ENCODE measurements at regions not wholly inside any gene's neighbourhood (a gene's known extent, or its start where the extent isn't known, plus 50 kb on each side); places are given as distances from the start of the nearest gene placed in this dataset.

GRCh38 chr6:100269189-100269588, 195.5 kb downstream of the SIM1 start:
- DNase-seq (ENCODE audit: low read depth in 3 of 3, low spot score in 2 of 3): no peak

- DNase-seq (ENCODE audit: low read depth in 3 of 3, low spot score in 2 of 3): no peak
These were observed 196.4 kb downstream of the SIM1 start for GRCh38 chr6:100268326-100268725.

- DNase-seq (ENCODE audit: low read depth in 3 of 3, low spot score in 2 of 3): no peak
These were observed 197.0 kb downstream of the SIM1 start for GRCh38 chr6:100267721-100268123.

GRCh38 chr6:100266494-100267401, 198.0 kb downstream of the SIM1 start:
- no peak for DNase-seq (ENCODE audit: low read depth in 3 of 3, low spot score in 2 of 3)

- DNase-seq (ENCODE audit: low read depth in 3 of 3, low spot score in 2 of 3): no peak
These were observed 202.6 kb downstream of the SIM1 start for GRCh38 chr6:100262086-100262485.

- no peak for DNase-seq (ENCODE audit: low read depth in 3 of 3, low spot score in 2 of 3)
These were observed 203.2 kb downstream of the SIM1 start for GRCh38 chr6:100261486-100261885.

- DNase-seq (ENCODE audit: low read depth in 3 of 3, low spot score in 2 of 3): no peak
These were observed 204.1 kb downstream of the SIM1 start for GRCh38 chr6:100260584-100260983.

GRCh38 chr6:100259865-100260264, 204.9 kb downstream of the SIM1 start:
- no peak for DNase-seq (ENCODE audit: low read depth in 3 of 3, low spot score in 2 of 3)

GRCh38 chr6:100258752-100259151, 206.0 kb downstream of the SIM1 start:
- no peak for DNase-seq (ENCODE audit: low read depth in 3 of 3, low spot score in 2 of 3)

- no peak for DNase-seq (ENCODE audit: low read depth in 3 of 3, low spot score in 2 of 3)
These were observed 206.8 kb downstream of the SIM1 start for GRCh38 chr6:100257793-100258395.

GRCh38 chr6:100255701-100256100, 209.0 kb downstream of the SIM1 start:
- DNase-seq (ENCODE audit: low read depth in 3 of 3, low spot score in 2 of 3): no peak

- no peak for DNase-seq (ENCODE audit: low read depth in 3 of 3, low spot score in 2 of 3)
These were observed 217.6 kb downstream of the SIM1 start for GRCh38 chr6:100247123-100247522.

GRCh38 chr6:100246206-100246605, 218.5 kb downstream of the SIM1 start:
- no peak for DNase-seq (ENCODE audit: low read depth in 3 of 3, low spot score in 2 of 3)

GRCh38 chr6:100240798-100241197, 223.9 kb downstream of the SIM1 start:
- no peak for DNase-seq (ENCODE audit: low read depth in 3 of 3, low spot score in 2 of 3)

- no peak for DNase-seq (ENCODE audit: low read depth in 3 of 3, low spot score in 2 of 3)
These were observed 226.9 kb downstream of the SIM1 start for GRCh38 chr6:100237821-100238220.

- no peak for DNase-seq (ENCODE audit: low read depth in 3 of 3, low spot score in 2 of 3)
These were observed 228.3 kb downstream of the SIM1 start for GRCh38 chr6:100236389-100236788.

- no peak for DNase-seq (ENCODE audit: low read depth in 3 of 3, low spot score in 2 of 3)
These were observed 229.1 kb downstream of the SIM1 start for GRCh38 chr6:100235631-100236030.

- no peak for DNase-seq (ENCODE audit: low read depth in 3 of 3, low spot score in 2 of 3)
These were observed 230.1 kb downstream of the SIM1 start for GRCh38 chr6:100234625-100235024.

- DNase-seq (ENCODE audit: low read depth in 3 of 3, low spot score in 2 of 3): no peak
These were observed 231.7 kb downstream of the SIM1 start for GRCh38 chr6:100232781-100233573.

GRCh38 chr6:100230953-100231316, 233.8 kb downstream of the SIM1 start:
- no peak for DNase-seq (ENCODE audit: low read depth in 3 of 3, low spot score in 2 of 3)

- no peak for DNase-seq (ENCODE audit: low read depth in 3 of 3, low spot score in 2 of 3)
These were observed 234.4 kb downstream of the SIM1 start for GRCh38 chr6:100230115-100230952.
